ENCODE measurements at regions not wholly inside any gene's neighbourhood (a gene's known extent, or its start where the extent isn't known, plus 50 kb on each side); places are given as distances from the start of the nearest gene placed in this dataset.

GRCh38 chr4:77344001-77344400 is 187.0 kb downstream of the CCNG2 start (continued):
- TF ChIP-seq POLR2AphosphoS5 (IDR thresholded peaks at IDR 0.05) = no peak

GRCh38 chr4:77344784-77345183 is 187.8 kb downstream of the CCNG2 start:
- H3K27ac ChIP-seq (ENCODE audit: low read length) = no peak overlapping the region

GRCh38 chr4:77347351-77347966 is 190.5 kb downstream of the CCNG2 start:
- Histone ChIP-seq H3K27ac (ENCODE audit: low read length) (no peak overlapping the region), H4K20me1 (ENCODE audit: insufficient read depth) (no peaks in the 10 kb centered on the region), H3K4me2 (ENCODE audit: low read length) (no peak overlapping the region), H2AFZ (ENCODE audit: low read depth, low read length) (no peak overlapping the region), H3K9me3 (ENCODE audit: low read length) (no peaks in the 10 kb centered on the region), H3K79me2 (replicated peaks; ENCODE audit: insufficient read depth, low read length) (no peaks in the 10 kb centered on the region), H3K36me3 (ENCODE audit: insufficient read depth, low read length) (no peaks in the 10 kb centered on the region), H3K9me2 (ENCODE audit: insufficient read depth, low read length) (no peaks in the 10 kb centered on the region), H3F3A (ENCODE audit: insufficient read depth, low read length, poor library complexity, severe bottlenecking) (no peaks in the 10 kb centered on the region), H3K27me3 (ENCODE audit: insufficient read depth, low read depth, low read length) (no peaks in the 10 kb centered on the region), H3K4me3 (ENCODE audit: low read length) (no peak overlapping the region), H3K9ac (ENCODE audit: low read length) (no peak overlapping the region)
- TF ChIP-seq REST (IDR thresholded peaks at IDR 0.05; ENCODE audit: borderline replicate concordance) = no peak
- no peak for TF ChIP-seq RAD21 (conservative IDR thresholded peaks at IDR 0.05)
- TF ChIP-seq POLR2AphosphoS5 (IDR thresholded peaks at IDR 0.05) = no peak
- no peak for TF ChIP-seq SMC3 (conservative IDR thresholded peaks at IDR 0.05; ENCODE audit: poor library complexity)
- no peak for TF ChIP-seq EZH2 (IDR thresholded peaks at IDR 0.05; ENCODE audit: borderline replicate concordance, insufficient read depth, low read length, poor library complexity, severe bottlenecking)
- TF ChIP-seq EP300 (conservative IDR thresholded peaks at IDR 0.05; ENCODE audit: poor library complexity, severe bottlenecking) = no peak
- TF ChIP-seq TAF1 (IDR thresholded peaks at IDR 0.05; ENCODE audit: low read depth) = no peak
- TF ChIP-seq MXI1 (conservative IDR thresholded peaks at IDR 0.05; ENCODE audit: poor library complexity, severe bottlenecking) = no peak
- no peak for TF ChIP-seq CTCF (IDR thresholded peaks at IDR 0.05; ENCODE audit: poor library complexity, severe bottlenecking)

More at GRCh38 chr4:77344784-77345183, 187.8 kb downstream of the CCNG2 start:
- Histone ChIP-seq H4K20me1 (ENCODE audit: insufficient read depth) (no peaks in the 10 kb centered on the region), H3K36me3 (ENCODE audit: insufficient read depth, low read length) (no peaks in the 10 kb centered on the region), H3K79me2 (replicated peaks; ENCODE audit: insufficient read depth, low read length) (no peaks in the 10 kb centered on the region), H3K9ac (ENCODE audit: low read length) (no peak overlapping the region), H2AFZ (ENCODE audit: low read depth, low read length) (no peak overlapping the region), H3K9me3 (ENCODE audit: low read length) (no peaks in the 10 kb centered on the region), H3F3A (ENCODE audit: insufficient read depth, low read length, poor library complexity, severe bottlenecking) (no peaks in the 10 kb centered on the region), H3K9me2 (ENCODE audit: insufficient read depth, low read length) (no peaks in the 10 kb centered on the region), H3K4me3 (ENCODE audit: low read length) (no peak overlapping the region), H3K27me3 (ENCODE audit: insufficient read depth, low read depth, low read length) (no peaks in the 10 kb centered on the region), H3K4me2 (ENCODE audit: low read length) (no peak overlapping the region)
- no peak for TF ChIP-seq RAD21 (conservative IDR thresholded peaks at IDR 0.05)

Measured in neural cell (in vitro differentiated cells).